OCI-LY7 (cell line): ENCODE measurements at regions not wholly inside any gene's neighbourhood (a gene's known extent, or its start where the extent isn't known, plus 50 kb on each side); places are given as distances from the start of the nearest gene placed in this dataset.

Experiments used
- CTCF ChIP-seq: fragments of 200-600 bp; sonication (generic); conservative IDR thresholded peaks from 2 replicates; pipeline ENCODE4 v1.5.1; 2014; ENCODE audit warnings: mild to moderate bottlenecking, antibody characterized with exemption, low read length, moderate library complexity, mixed read lengths
- EZH2phosphoT487 ChIP-seq: fragments of 200-600 bp; sonication (generic); IDR thresholded peaks from 2 replicates; pipeline ENCODE4 v1.6.1; 2018; ENCODE audit warnings: low read depth, borderline replicate concordance, mild to moderate bottlenecking, mixed run types, antibody characterized with exemption, low read length, moderate library complexity, mixed read lengths

DNA sequence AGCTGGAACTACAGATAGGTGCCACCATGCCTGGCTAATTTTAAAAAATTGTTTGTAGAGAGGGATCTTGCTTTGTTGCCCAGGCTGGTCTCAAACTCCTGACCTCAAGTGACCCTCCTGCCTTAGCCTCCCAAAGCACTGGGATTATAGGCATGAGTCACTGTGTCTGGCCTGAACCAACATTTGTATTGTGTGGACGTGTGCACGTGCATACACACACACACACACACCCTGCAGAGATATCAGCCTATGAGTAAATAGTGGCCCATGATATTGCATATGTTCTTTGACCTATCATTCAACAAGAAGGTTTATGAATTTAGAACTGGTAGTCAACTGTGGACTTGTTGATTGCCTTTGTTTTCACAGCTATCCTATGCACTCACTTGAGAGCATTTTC lies 161.6 kb downstream of the BAMBI start:
- TF ChIP-seq CTCF = no peak
- TF ChIP-seq EZH2phosphoT487 = no peak
